ENCODE measurements at regions not wholly inside any gene's neighbourhood (a gene's known extent, or its start where the extent isn't known, plus 50 kb on each side); places are given as distances from the start of the nearest gene placed in this dataset.

DNA sequence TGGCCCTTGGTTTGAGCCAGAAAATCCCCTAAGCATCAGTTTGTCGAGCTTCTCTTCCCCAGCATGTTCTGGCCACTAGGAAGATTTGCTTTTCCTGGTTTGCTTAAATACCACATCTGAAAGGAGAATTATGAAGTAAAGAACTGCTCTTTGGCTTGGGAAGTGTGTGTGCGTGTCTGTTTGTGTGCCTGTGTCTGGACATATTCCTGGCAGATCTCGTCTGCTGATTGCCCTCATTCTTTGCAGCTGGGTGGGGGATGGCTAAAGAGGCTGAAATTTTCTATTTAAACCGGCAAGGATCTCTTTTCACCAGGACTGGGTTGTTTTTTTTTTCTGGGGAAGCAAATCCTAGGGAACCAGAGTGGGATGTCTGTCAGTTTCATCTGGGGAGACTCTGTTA is 57.3 kb upstream of the MBOAT2 start:
- intact Hi-C loops (cut with DNase I): no loop called here
- ATAC-seq (ENCODE audit: poor library complexity) (no peak), DNase-seq (no peak)

DNA sequence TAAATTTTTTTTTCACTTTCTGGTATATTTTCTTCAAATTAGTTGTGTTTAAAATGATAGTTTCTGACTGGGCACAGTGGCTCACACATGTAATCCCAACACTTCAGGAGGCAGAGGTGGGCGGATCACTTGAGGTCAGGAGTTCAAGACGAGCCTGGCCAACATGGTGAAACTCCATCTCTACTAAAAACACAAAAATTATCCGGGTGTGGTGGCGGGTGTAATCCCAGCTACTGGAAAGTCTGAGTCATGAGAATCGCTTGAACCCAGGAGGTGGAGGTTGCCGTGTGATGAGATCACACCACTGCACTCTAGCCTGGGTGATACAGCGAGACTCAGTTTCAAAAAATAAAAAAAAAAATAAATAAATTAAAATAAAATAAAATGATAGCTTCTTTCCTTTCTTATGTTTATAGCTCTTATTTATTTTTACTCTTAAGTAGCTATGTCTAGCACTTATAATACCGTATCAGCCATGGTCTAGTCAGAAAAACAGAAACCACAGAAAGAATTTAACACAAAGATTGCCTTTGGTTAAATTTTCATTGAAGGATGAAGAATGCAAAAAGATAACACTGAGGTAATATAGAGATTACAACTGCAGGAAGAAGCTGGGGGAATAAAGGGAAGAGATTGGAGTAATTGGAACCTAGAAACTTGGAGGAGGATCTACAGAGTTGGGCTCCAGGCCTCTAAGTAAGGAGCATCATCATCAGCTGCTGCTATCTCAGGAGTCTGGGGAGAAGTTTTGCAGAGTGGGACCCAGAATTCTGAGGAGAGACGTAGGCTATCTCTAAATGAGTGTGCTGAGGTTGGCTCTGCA is 54.7 kb upstream of the MBOAT2 start:
- DNase-seq: no peak
- intact Hi-C loops (cut with DNase I): no loop called here
- no peak for ATAC-seq (ENCODE audit: poor library complexity)

DNA sequence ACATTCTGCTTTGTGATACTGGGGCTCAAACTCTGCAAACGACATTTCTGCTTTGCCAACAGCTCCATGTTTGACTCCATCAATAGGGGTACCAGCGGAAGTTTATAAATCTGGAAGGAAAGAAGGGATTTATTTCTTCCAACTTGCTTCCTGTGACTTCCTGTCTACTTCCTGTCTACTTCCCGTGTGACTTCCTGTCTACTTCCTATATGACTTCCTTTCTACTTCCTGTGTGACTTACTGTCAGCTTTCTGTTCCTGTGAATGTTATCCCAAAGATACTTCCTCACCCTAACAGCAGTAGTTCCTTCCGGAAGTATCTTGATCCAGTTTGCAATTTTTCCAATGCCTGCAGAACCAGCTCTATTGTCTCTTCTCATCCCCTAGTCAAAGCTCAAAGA is 52.0 kb upstream of the MBOAT2 start:
- ATAC-seq (ENCODE audit: poor library complexity): no peak
- intact Hi-C loops (cut with DNase I): no loop called here
- DNase-seq: no peak

- ATAC-seq (ENCODE audit: poor library complexity): no peak
- intact Hi-C loops (cut with DNase I): no loop called here
- no peak for DNase-seq
These were observed 50.0 kb upstream of the MBOAT2 start for GRCh38 chr2:9053534-9053931.

Data from Right ventricle myocardium superior (tissue), 1 donor.